NT2/D1 (cell line): ENCODE measurements at regions not wholly inside any gene's neighbourhood (a gene's known extent, or its start where the extent isn't known, plus 50 kb on each side); places are given as distances from the start of the nearest gene placed in this dataset.

ENCODE experiments used
- DNase-seq: peaks from one replicate; pipeline ENCODE4 v3.0.0-alpha.2; 2011; ENCODE audit warnings: low read depth, low spot score
- H3K27me3 ChIP-seq: 2 replicates; pipeline ENCODE4 v1.6.0; 2011; ENCODE audit warnings: mild to moderate bottlenecking; ENCODE audit not compliant: insufficient read length, insufficient read depth
- H3K36me3 ChIP-seq: 2 replicates; pipeline ENCODE4 v1.6.1; 2011; ENCODE audit warnings: mild to moderate bottlenecking, low read length, mixed read lengths; ENCODE audit not compliant: insufficient read depth, insufficient read length
- H3K4me1 ChIP-seq: 2 replicates; pipeline ENCODE4 v1.5.1; 2011; ENCODE audit not compliant: insufficient read depth, insufficient read length
- H3K4me3 ChIP-seq: 2 replicates; pipeline ENCODE4 v1.5.1; 2011; ENCODE audit warnings: low read depth; ENCODE audit not compliant: insufficient read length
- H3K9ac ChIP-seq: 2 replicates; pipeline ENCODE4 v1.6.0; 2011; ENCODE audit warnings: low read depth; ENCODE audit not compliant: insufficient read length
- H3K9me3 ChIP-seq: 2 replicates; pipeline ENCODE4 v1.5.1; 2011; ENCODE audit warnings: mild to moderate bottlenecking, low read length; ENCODE audit not compliant: insufficient read depth
- SUZ12 ChIP-seq: IDR thresholded peaks from 2 replicates; pipeline ENCODE4 v1.6.1; 2011; ENCODE audit not compliant: insufficient read length, insufficient read depth; ENCODE audit errors: extremely low read depth
- YY1 ChIP-seq: IDR thresholded peaks from 2 replicates; pipeline ENCODE4 v1.6.1; 2011; ENCODE audit not compliant: insufficient read length, insufficient read depth
- ZNF274 ChIP-seq: IDR thresholded peaks from 2 replicates; pipeline ENCODE4 v1.6.1; 2011; ENCODE audit warnings: mild to moderate bottlenecking, low read depth, low read length

DNA sequence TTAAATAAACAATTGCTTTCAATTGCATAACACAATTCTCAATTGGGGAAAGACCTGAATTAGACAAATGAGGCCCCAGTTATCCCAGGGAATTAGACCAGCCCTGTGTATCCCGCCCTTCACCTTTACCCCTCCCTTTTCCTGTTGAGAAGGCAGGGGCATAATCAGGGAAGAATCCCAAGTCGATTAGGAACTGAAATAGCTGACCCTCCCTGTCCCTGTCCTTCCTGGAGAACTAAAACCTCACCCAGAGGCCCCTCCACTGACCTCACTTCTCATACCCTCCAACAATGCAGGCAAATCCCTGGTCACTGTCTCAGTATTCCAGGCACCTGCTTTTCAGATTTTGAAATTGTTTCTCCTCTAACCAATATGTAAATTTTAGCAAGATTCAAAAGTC lies 165.4 kb upstream of the CDH11 start:
- no peak overlapping the region for H3K9ac ChIP-seq

DNA sequence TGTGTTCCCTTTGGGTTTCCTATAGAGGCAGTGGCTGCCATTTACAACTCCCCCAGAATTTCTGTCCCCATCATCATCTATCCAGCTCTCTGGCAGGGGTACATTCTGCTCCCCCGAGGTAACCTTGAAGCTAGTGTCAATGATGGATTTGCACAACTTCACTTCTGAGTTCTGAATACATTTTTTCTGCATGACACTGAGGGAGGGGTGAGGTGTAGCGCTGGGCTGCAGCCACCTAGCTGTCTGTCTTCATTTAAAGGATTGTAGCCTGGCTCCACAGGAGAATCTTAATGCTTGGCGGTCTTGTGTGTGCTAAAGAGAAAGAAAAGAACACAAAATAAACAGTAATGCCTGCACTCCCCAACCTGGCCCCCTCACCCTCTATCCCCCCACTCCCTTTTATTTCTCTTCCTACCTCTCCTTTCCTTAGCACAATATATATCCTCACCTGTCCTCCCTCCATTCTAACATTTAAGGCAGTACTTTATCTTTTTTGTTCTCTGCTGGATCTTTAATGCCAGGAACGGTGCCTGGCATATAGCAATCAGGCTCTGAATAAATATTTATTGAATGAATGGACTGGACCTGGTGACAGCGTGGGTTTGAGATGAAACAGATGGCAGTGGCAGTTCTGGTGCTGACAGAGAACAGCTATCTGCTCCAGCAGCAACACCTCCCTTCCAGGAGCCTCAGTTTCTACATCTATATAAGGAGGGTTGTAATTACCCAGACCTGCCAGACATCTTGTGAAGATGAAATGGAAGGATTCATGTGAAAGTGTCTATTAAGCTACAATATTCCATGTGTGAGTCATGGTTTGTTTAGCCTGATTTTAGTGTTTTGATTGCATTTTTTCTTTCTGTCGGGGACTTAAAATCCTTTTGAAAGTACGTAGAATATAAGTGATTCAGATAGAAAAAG lies 163.5 kb upstream of the CDH11 start:
- TF ChIP-seq YY1 (no peak), SUZ12 (no peak), ZNF274 (no peak)
- H3K9ac ChIP-seq: no peak overlapping the region
- H3K4me3 ChIP-seq: no peak overlapping the region
- H3K36me3 ChIP-seq: no peaks in the 10 kb centered on the region
- H3K4me1 ChIP-seq: peaks cover 5% of the 10 kb centered on the region
- no peak for DNase-seq
- no peaks in the 10 kb centered on the region for H3K9me3 ChIP-seq
- no peaks in the 10 kb centered on the region for H3K27me3 ChIP-seq

More for the DNA sequence above, 165.4 kb upstream of the CDH11 start:
- DNase-seq: no peak
- Histone ChIP-seq H3K27me3 (no peaks in the 10 kb centered on the region), H3K9me3 (no peaks in the 10 kb centered on the region), H3K4me3 (no peak overlapping the region), H3K36me3 (no peaks in the 10 kb centered on the region), H3K4me1 (peaks cover 5% of the 10 kb centered on the region)
- no peak for TF ChIP-seq ZNF274
- no peak for TF ChIP-seq SUZ12
- no peak for TF ChIP-seq YY1

DNA sequence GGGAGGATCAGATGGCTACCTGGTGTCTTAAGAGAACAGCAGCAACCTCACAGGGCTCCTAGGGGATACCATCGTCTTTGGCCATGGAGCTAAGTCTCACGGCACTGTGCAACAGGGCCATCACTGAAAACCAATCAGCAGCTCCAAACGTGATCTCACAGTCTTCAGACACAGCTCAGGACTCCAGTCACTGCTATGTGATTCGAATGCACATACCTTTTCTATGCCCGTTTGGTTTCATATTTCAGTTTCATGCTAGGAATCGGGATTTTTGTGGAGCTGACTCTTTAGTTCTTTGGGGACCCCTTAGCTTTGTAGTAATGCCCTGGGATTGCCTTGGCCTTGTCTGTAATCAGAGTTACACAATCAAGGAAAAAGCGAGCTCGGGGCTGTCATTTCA lies 162.8 kb upstream of the CDH11 start:
- Histone ChIP-seq H3K36me3 (no peaks in the 10 kb centered on the region), H3K4me1 (peaks cover 5% of the 10 kb centered on the region), H3K9ac (no peak overlapping the region), H3K9me3 (no peaks in the 10 kb centered on the region), H3K4me3 (no peak overlapping the region), H3K27me3 (no peaks in the 10 kb centered on the region)
- no peak for DNase-seq
- TF ChIP-seq SUZ12: no peak
- TF ChIP-seq ZNF274: no peak
- TF ChIP-seq YY1: no peak

DNA sequence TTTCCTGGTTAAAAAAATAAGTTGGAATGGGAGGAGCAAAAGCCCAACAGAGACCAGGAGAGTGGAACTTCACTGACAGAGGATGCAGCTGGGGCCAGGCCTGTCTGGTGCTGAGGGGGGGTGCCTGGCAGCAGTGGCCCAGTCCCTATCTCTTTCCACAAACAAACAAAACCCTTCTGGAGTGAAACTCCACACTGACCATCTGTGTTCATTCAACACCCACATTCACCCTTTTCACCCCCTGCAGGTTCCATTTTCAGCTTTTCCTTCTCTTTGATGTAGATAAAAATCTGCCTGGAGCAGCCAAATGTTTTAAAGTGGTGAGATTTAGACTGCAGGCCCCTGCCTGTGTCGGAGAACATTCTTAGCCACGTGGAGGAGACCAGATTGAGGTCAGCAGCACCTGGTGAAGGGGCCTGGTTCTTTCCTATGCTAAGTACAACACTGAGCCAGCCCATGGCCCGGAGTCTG lies 161.4 kb upstream of the CDH11 start:
- Histone ChIP-seq H3K36me3 (no peaks in the 10 kb centered on the region), H3K27me3 (no peaks in the 10 kb centered on the region), H3K9ac (no peak overlapping the region), H3K4me1 (peaks cover 5% of the 10 kb centered on the region), H3K9me3 (no peaks in the 10 kb centered on the region), H3K4me3 (no peak overlapping the region)
- DNase-seq: no peak
- TF ChIP-seq ZNF274 (no peak), YY1 (no peak), SUZ12 (no peak)

DNA sequence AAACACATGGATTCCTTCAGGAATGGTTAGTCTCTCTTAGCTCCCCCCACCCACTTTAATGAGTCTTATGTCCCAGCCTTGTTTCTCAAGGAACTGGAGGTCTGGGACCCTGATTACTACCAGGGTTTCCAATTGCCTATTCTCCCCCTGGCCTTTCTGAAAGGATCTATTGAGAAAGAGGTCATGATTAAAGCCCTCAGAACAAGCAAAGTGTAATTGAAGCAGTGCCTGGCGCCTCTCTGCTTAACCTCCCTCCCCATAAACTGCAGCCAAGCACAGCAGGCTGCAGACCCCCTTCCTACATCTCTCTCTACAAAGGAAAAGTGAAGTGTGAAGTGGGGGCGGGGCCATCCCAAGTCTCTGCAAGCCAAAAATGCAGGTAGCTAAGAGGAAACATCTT lies 159.7 kb upstream of the CDH11 start:
- no peaks in the 10 kb centered on the region for H3K27me3 ChIP-seq
- H3K36me3 ChIP-seq: no peaks in the 10 kb centered on the region
- H3K4me3 ChIP-seq: no peak overlapping the region
- TF ChIP-seq YY1: no peak
- TF ChIP-seq ZNF274: no peak
- TF ChIP-seq SUZ12: no peak
- no peak for DNase-seq
- H3K4me1 ChIP-seq: peaks cover 5% of the 10 kb centered on the region
- H3K9me3 ChIP-seq: no peaks in the 10 kb centered on the region
- H3K9ac ChIP-seq: no peak overlapping the region

DNA sequence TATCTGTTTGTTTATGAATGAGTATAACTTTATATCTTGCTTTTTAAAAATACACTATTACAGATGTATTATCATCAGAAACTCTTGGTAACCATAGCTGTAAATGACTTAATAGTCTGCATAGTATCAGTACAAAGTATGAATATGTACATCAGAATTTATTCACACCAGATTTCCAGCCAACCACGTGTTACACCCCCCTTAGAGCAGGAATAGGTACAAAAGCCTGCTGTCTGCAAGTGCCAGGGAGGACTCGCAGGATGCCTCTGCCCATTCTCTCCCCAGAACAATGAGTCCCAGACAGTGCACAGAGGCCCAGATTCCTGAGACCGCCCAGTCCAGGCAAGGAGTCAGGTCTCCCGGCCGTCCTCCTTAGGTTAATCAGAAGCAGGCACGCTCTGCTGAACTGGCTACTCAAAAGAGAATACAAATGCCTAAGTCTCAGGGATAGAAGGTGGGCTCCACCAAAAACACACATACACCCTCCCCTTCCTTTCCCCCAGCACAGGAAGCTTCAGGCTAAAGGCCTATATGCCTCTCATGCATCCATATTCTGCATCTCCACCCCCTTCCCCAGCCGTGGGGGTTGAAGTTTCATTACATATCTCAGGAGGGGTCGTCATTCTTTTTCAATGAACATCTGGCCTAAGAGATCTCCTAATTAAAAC lies 159.1 kb upstream of the CDH11 start:
- Histone ChIP-seq H3K27me3 (no peaks in the 10 kb centered on the region), H3K4me1 (peaks cover 5% of the 10 kb centered on the region), H3K36me3 (no peaks in the 10 kb centered on the region), H3K9ac (no peak overlapping the region), H3K9me3 (no peaks in the 10 kb centered on the region), H3K4me3 (no peak overlapping the region)
- TF ChIP-seq SUZ12 (no peak), YY1 (no peak), ZNF274 (no peak)
- DNase-seq: no peak

DNA sequence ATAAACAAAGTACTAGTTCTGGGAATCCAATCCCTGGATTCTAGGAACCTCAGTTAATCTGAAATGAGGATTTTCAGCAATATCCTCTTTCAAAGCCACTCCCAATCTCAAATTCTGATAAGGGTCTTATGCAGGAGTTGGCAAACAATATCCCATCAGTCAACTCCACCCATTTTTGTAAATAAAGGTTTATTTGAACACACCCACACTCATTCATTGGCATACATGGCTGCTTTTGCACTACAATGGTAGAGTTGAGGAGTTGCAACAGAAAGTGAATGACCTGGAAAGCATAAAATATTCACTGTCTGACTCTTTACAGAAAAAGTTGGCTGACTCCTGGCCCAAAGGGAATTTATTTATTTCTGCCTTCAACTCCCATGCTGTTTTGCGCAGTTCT lies 157.7 kb upstream of the CDH11 start:
- no peak for DNase-seq
- H3K9me3 ChIP-seq: no peaks in the 10 kb centered on the region

More for the DNA sequence above, 157.7 kb upstream of the CDH11 start:
- Histone ChIP-seq H3K36me3 (no peaks in the 10 kb centered on the region), H3K9ac (no peak overlapping the region), H3K4me1 (no peaks in the 10 kb centered on the region), H3K27me3 (no peaks in the 10 kb centered on the region), H3K4me3 (no peak overlapping the region)
- no peak for TF ChIP-seq ZNF274
- no peak for TF ChIP-seq SUZ12
- TF ChIP-seq YY1: no peak
